Middle frontal gyrus (tissue), 1 donor: ENCODE measurements at regions not wholly inside any gene's neighbourhood (a gene's known extent, or its start where the extent isn't known, plus 50 kb on each side); places are given as distances from the start of the nearest gene placed in this dataset.
"Not testable (repeated sequence)": the region's sequence is repeated elsewhere in the genome, so short reads cannot be mapped to it uniquely, and the experiment has no call there.

Experiments used
- DNase-seq: peaks from one replicate; pipeline ENCODE4 v3.0.0-alpha.2; 2015; ENCODE audit warnings: low spot score; ENCODE audit errors: extremely low spot score

DNA sequence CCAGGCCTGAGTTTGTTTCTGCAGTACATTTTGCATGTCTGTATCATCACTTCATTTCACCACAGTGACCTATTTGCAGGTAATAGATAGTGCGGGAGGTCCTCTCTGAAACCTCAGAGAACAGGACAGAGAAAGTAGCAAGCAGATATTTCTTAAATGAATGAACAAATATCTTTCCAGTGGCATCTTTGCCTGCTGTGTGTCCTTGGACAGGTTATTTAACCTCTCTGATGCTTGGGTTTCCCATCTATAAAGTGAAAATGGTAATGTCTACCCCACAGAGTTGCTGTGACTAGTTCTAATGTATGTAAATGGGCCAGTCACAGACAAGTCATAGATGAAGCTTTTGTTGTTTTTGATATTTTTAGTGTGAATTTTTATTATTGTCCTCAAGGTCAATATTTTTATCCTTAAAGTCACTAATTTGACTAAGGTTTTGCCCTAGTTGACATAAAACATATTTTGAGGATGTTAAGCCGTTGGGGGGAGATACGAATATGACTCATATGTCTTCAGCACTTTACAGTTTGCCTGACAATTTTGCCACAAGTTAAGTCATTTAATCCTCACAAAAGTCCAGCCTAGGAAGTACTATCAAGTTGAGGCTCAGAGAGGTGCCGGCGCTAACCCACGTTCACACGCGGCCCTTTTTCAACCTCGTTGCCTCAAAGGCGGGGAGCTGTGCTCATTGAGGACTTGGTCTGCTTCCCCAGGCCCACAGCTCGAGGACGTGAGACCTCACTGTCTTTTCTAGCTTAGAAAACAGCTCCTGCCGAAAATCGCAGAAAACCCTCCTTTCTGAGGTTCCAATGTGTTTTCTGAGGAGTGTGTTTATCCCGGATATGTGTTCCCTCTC, 126.7 kb upstream of the STX18 start:
- no peak for DNase-seq

DNA sequence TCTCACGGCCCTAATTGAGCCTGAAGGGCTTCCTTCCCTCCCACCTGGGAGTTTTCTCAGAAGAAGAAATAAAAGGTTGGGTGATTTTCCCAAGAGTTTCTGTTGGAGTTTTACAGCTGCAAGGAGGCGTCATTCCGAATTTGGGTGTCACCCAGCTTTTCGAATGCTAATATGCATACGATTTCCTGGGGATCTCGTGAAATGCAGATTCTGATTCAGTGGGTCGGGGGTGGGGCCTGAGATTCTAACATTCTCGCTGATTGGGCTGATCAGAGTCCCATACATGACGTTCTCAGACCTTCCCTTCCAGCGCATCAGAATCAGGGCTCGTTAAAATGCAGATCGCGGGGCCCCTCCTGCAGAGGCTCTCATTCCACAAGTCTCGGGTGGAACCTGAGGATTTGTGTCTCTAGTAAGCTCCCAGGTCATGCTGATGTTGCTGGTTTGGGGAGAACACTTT, 125.8 kb upstream of the STX18 start:
- DNase-seq, result no peak

DNA sequence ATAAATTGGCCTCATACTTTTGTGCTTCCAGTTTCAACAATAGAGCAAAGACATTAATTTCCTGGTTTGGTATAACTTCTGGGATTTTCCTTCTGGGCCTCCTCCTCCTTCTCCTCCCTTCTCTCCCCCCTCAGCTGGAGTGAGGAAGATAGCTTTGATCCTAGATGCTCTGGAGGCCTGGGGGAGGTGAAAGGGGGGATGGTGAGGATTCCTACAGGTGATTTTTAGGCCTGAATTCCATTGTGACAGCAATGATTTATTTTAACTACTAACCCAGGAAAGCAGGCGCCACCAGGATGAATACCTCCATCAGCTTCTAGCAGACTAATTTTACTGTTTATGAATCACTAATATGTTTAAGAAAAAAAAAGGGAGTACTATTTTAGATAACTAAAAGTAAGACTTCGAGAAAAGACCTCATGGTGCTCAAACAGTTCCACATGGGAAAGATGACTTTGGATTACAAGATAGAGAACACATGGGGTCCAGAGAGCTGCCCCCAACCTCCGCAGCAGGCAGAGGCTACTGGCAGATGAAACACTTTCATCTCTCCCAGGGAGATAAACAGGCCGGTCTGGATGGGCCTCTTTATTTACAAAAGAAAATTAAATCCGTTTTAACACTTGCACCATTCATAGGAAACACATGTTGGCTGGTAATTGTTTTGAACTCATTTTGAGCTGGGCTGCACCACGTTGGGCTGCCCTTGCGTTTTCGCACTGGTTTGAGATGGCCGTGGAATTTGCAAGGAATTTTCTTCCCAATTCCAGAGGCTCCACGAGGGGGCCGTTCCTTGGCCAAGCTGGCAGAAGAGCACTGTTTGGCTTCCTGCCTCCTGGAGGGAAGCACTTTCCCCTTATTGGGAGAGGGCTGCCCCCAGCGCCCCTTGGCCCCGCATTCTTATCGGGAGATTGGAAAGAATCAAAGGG, 125.1 kb upstream of the STX18 start:
- no peak for DNase-seq

GRCh38 chr4:4666187-4666586, 124.3 kb upstream of the STX18 start:
- no peak for DNase-seq

DNA sequence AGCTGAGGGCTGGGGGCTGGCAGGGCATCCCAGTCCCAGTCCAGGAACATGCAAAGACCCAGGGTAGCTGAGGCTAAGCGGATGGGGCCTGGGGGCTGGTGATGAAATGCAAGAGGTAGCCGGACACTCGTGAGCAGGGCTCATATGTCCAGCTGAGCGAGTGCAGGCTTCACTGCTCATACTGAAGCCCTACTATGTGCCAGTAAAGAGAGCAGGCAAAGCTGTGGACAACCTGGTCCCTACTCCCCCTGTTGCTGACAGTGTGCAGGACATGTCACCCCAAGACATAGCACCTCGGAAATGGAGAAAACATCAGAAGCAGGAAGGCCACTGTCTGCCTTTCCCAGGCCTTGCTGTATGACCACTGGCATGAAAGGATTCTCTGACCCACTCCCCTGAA, 122.4 kb upstream of the STX18 start:
- no peak for DNase-seq

DNA sequence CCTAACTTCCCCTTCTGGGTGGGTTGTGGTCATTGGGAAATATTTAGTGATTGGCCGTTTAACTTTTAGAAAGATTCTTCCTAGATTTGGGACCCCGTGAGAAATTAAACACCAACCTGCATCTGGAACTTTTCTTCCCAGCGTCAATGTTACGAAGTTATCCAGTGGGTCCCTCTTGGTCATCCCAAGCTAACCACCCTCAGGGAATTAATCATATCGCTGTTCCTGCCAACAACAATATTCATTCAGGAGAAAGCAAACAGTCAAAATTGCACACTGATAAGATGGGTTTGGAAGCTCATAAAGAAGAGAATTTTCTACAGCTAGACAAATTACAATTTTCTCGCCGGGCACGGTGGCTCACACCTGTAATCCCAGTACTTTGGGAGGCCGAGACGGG, 121.2 kb upstream of the STX18 start:
- DNase-seq, result no peak

DNA sequence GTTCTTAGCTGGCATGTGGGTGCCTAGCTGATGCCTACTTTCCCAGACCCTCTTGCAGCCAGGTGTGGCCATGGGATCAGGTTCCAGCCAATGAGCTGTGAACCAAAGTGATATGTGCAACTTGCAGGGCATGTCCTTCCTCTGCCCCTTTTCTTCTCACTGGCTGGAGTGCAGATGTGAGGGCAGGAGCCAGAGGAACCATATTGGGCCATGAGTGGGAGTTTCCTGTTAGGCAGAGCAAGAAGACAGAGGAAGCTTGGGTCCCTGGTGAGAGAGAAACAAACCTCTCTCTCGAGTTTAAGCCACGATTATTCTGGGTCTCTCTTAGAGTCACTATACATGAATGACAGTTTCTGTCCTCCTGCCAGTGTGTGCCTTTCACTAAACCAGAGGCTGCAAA, 120.4 kb upstream of the STX18 start:
- no peak for DNase-seq

DNA sequence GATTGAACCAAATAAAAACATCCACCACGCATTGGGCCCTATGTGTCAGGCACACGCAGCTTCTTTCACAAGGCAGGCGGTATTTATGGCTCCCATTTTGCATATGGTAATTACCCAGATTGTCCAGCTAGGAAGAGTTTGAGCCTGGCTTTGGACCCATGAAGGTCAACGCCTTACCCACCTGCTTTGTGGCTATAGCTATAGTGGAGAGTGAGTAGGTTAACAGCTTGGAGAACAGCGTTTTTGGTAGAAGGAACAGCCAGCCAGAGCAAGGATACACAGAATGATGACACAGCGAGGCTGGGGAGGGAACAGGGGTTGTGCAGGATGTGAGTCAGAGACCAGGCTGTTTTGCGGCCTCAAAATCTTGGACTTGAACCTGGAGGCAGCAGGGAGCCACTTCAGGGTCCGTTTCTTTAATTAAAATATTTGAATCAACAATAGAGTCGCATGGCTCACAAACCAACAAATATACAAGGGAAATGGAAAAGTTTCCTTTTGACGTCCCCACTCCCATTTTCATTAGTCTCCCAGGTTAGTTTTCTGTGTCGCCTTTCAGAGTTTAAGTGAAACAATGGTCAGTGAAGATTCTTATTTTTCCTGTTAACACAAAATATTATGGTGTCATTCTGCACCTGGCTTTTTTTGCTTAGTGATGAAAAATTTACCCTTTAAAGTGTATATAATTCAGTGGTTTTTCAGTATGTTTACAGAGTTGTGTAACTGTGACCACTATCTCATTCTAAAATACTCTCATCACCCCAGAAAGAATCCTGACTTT, 118.2 kb upstream of the STX18 start:
- DNase-seq, result no peak

GRCh38 chr4:4658052-4658451, 116.2 kb upstream of the STX18 start:
- DNase-seq, result no peak

- DNase-seq, result no peak
These were observed 115.1 kb upstream of the STX18 start for GRCh38 chr4:4656977-4657376.

DNA sequence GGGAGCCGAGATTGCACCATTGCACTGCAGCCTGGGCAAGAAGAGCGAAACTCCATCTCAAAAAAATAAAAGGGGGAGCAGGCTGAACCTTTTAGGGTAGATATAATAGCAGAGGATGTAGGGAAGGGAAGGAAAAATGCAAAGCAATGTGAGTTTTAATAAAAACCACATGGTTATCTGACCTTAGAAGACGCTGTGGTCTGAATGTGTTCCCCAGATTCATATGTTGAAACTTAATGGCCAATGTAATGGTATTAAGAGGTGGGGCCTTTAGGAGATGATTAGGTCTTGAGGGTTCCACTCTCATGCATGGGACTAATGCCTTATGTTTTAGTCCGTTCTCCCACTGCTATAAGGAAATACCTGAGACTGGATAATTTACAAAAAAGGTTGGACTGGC, 114.1 kb upstream of the STX18 start:
- DNase-seq, result no peak

DNA sequence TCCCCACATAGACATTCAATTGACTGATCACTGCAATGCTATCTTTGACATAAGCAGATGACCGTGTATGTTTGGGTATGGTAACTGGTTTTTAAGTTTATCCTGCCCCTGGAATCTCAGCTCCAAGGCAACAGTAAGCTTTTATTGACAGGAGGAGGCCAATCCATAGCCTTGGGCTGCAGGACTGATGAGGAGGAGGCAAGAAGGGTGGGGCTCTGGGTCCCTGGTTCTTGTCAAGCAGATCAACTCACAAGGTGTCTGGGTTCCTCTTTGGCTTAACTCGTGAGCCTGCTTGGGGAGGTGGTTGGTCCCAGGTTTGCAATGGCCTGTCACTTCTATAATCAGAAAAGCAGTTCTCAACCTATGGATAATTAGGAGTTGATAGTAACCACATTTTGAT, 113.2 kb upstream of the STX18 start:
- no peak for DNase-seq

GRCh38 chr4:4651811-4652755, 110.2 kb upstream of the STX18 start:
- no peak for DNase-seq

DNA sequence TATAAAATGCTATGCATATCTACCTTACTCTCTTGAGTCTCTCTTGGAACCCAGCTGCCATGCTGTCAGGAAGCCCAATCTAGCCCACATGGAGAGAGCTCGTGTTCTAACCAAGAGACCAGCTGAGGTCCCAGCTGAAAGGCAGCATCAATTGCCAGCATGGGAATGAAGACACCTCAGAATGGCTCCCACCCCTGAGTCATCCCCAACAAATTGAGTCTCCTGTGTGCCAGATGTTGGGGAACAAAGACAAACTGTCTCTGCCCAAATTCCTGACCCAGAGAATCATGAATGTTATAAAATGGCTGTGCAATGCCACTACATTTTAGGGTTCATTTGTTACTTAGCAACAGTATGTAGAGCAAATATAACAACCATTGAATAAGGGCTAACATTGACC, 105.2 kb upstream of the STX18 start:
- no peak for DNase-seq

DNA sequence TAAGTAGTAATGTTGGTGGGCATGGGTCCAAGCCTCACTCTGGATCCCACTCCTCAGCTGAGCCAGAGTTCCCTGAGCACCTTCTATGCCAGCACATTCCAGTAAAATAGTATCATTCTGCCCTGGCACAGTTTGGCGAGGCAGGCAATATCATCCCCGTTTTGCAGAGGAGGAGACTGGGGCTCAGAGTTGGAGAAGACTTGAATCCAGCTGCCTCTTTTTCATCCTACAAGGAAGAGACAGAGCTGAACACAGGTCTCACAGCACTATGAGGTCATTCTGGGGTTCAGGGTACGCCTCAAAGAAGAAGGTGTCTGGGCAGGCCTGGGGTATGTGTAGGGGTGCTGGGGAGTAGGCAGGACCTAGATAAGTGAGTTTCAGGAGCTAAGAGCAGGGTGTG, 103.9 kb upstream of the STX18 start:
- DNase-seq, result no peak

DNA sequence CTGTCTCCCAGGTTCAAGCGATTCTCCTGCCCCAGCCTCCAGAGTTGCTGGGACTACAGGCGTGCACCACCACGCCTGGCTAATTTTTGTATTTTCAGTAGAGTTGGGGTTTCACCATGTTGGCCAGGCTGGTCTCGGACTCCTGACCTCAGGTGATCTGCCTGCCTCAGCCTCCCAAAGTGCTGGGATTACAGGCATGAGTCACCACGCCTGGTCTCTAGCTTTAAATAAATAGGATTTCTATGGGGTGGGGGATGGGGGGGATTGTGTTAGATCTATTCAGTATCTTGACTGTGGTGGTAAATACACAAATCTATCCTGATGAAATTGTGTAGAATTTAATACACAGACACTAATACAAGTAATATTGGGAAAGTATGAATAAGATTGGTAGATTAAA, 102.4 kb upstream of the STX18 start:
- DNase-seq, result not testable (repeated sequence)

GRCh38 chr4:4643743-4644142, 101.9 kb upstream of the STX18 start:
- DNase-seq, result not testable (repeated sequence)

GRCh38 chr4:4643306-4643705, 101.5 kb upstream of the STX18 start:
- no peak for DNase-seq

- DNase-seq, result no peak
These were observed 100.7 kb upstream of the STX18 start for GRCh38 chr4:4642496-4643000.
